H9 (cell line): ENCODE measurements at regions not wholly inside any gene's neighbourhood (a gene's known extent, or its start where the extent isn't known, plus 50 kb on each side); places are given as distances from the start of the nearest gene placed in this dataset.

Experiments
- DNase-seq: peaks from one replicate; pipeline ENCODE4 v3.0.0-alpha.2; 2017
- H2AFZ ChIP-seq: one replicate; pipeline ENCODE4 v1.6.1; 2013; ENCODE audit warnings: mild to moderate bottlenecking, low read length, control low read depth, moderate library complexity
- H2AK5ac ChIP-seq: 2 replicates; pipeline ENCODE4 v1.6.1; 2013; ENCODE audit warnings: low read length, control low read depth, mixed read lengths; ENCODE audit not compliant: insufficient read length
- H2BK120ac ChIP-seq: one replicate; pipeline ENCODE4 v1.6.1; 2013; ENCODE audit warnings: low read depth, mild to moderate bottlenecking, low read length, control low read depth, inconsistent platforms; ENCODE audit not compliant: poor library complexity, severe bottlenecking
- H2BK12ac ChIP-seq: 2 replicates; pipeline ENCODE4 v1.6.1; 2013; ENCODE audit warnings: low read length, control low read depth, mixed read lengths, low read depth; ENCODE audit not compliant: insufficient read length
- H2BK15ac ChIP-seq: 2 replicates; pipeline ENCODE4 v1.6.1; 2013; ENCODE audit warnings: low read depth, low read length, control low read depth
- H2BK20ac ChIP-seq: one replicate; pipeline ENCODE4 v1.6.1; 2013; ENCODE audit warnings: low read depth, mild to moderate bottlenecking, low read length, control low read depth, inconsistent platforms; ENCODE audit not compliant: poor library complexity, severe bottlenecking
- H2BK5ac ChIP-seq: 2 replicates; pipeline ENCODE4 v1.6.1; 2013; ENCODE audit warnings: low read length, control low read depth, mixed read lengths; ENCODE audit not compliant: insufficient read length
- H3K14ac ChIP-seq: 2 replicates; pipeline ENCODE4 v1.6.1; 2013; ENCODE audit warnings: low read length, control low read depth; ENCODE audit not compliant: insufficient read depth
- H3K18ac ChIP-seq: 2 replicates; pipeline ENCODE4 v1.6.1; 2013; ENCODE audit warnings: low read depth, mild to moderate bottlenecking, mixed read lengths, low read length, control low read depth; ENCODE audit not compliant: insufficient read length
- H3K23ac ChIP-seq: 2 replicates; pipeline ENCODE4 v1.6.1; 2013; ENCODE audit warnings: low read length, control low read depth, mixed read lengths, low read depth; ENCODE audit not compliant: insufficient read length
- H3K23me2 ChIP-seq: 2 replicates; pipeline ENCODE4 v1.6.1; 2013; ENCODE audit warnings: low read depth, mild to moderate bottlenecking, mixed read lengths, low read length, control low read depth; ENCODE audit not compliant: insufficient read length, poor library complexity, severe bottlenecking
- H3K27ac ChIP-seq: 2 replicates; pipeline ENCODE4 v1.5.1; 2013; ENCODE audit warnings: low read length, control low read depth, mixed read lengths, low read depth; ENCODE audit not compliant: insufficient read length
- H3K27me3 ChIP-seq: 2 replicates; pipeline ENCODE4 v1.6.1; 2013; ENCODE audit warnings: low read length, control low read depth, inconsistent platforms; ENCODE audit not compliant: insufficient read depth
- H3K4ac ChIP-seq: 2 replicates; pipeline ENCODE4 v1.6.1; 2013; ENCODE audit warnings: low read depth, mild to moderate bottlenecking, control low read depth, inconsistent platforms, low read length, moderate library complexity
- H3K4me1 ChIP-seq: 2 replicates; pipeline ENCODE4 v1.6.1; 2013; ENCODE audit warnings: low read length, control low read depth, inconsistent platforms; ENCODE audit not compliant: insufficient read depth
- H3K4me2 ChIP-seq: 2 replicates; pipeline ENCODE4 v1.6.1; 2013; ENCODE audit warnings: low read length, control low read depth, mixed read lengths; ENCODE audit not compliant: insufficient read length, insufficient read depth
- H3K56ac ChIP-seq: 2 replicates; pipeline ENCODE4 v1.6.1; 2013; ENCODE audit warnings: low read depth, mild to moderate bottlenecking, mixed read lengths, low read length, control low read depth; ENCODE audit not compliant: insufficient read length
- H3K79me1 ChIP-seq: 2 replicates; pipeline ENCODE4 v1.6.1; 2013; ENCODE audit warnings: low read depth, mild to moderate bottlenecking, moderate library complexity, low read length, control low read depth, inconsistent platforms; ENCODE audit not compliant: insufficient read depth, poor library complexity, severe bottlenecking
- H3K79me2 ChIP-seq: 2 replicates; pipeline ENCODE4 v1.6.1; 2013; ENCODE audit warnings: low read length, control low read depth, inconsistent platforms; ENCODE audit not compliant: insufficient read depth
- H3K9ac ChIP-seq: 2 replicates; pipeline ENCODE4 v1.6.1; 2013; ENCODE audit warnings: low read length, control low read depth, mixed read lengths; ENCODE audit not compliant: insufficient read length; ENCODE audit errors: extremely low read depth
- H3K9me3 ChIP-seq: one replicate; pipeline ENCODE4 v1.6.1; 2013; ENCODE audit warnings: low read depth, low read length, inconsistent platforms; ENCODE audit not compliant: control insufficient read depth
- H3T11ph ChIP-seq: one replicate; pipeline ENCODE4 v1.6.1; 2013; ENCODE audit warnings: mild to moderate bottlenecking, low read length, control low read depth, inconsistent platforms
- H4K20me1 ChIP-seq: one replicate; pipeline ENCODE4 v1.6.1; 2013; ENCODE audit not compliant: control insufficient read depth, insufficient read length, insufficient read depth
- H4K5ac ChIP-seq: 2 replicates; pipeline ENCODE4 v1.6.1; 2013; ENCODE audit warnings: low read depth, mild to moderate bottlenecking, mixed read lengths, low read length, control low read depth; ENCODE audit not compliant: insufficient read length
- H4K8ac ChIP-seq: replicated peaks from 2 replicates; pipeline ENCODE4 v1.6.1; 2013; ENCODE audit warnings: low read length, control low read depth, mixed read lengths, low read depth; ENCODE audit not compliant: insufficient read length
- H4K91ac ChIP-seq: 2 replicates; pipeline ENCODE4 v1.6.1; 2013; ENCODE audit warnings: low read depth, mild to moderate bottlenecking, moderate library complexity, mixed read lengths, low read length, control low read depth; ENCODE audit not compliant: insufficient read length
- H3K27ac Mint-ChIP-seq, 3 experiments: 2 replicates in 2 of 3; 3 replicates in 1 of 3; pipeline ENCODE4 v1.8.0; 2020 to 2021; ENCODE audit warnings: mixed read lengths in 3 of 3, mild to moderate bottlenecking in 1 of 3, moderate library complexity in 1 of 3
- H3K27me3 Mint-ChIP-seq: 2 replicates; pipeline ENCODE4 v1.8.0; 2021; ENCODE audit warnings: low read depth, mild to moderate bottlenecking, moderate library complexity, mixed read lengths
- H3K36me3 Mint-ChIP-seq, 3 experiments: 2 replicates in 2 of 3; 3 replicates in 1 of 3; pipeline ENCODE4 v1.8.0; 2020 to 2021; ENCODE audit warnings: low read depth in 3 of 3, mixed read lengths in 3 of 3; ENCODE audit not compliant: insufficient read depth in 1 of 3
- H3K4me1 Mint-ChIP-seq, 2 experiments: 2 replicates each; pipeline ENCODE4 v1.8.0; 2020; ENCODE audit warnings: mixed read lengths in 2 of 2
- H3K4me3 Mint-ChIP-seq, 2 experiments: 2 replicates in 1 of 2; 3 replicates in 1 of 2; pipeline ENCODE4 v1.8.0; 2020 to 2021; ENCODE audit warnings: mild to moderate bottlenecking in 2 of 2, mixed read lengths in 2 of 2, moderate library complexity in 1 of 2
- H3K9me3 Mint-ChIP-seq, 2 experiments: 2 replicates in 1 of 2; 3 replicates in 1 of 2; pipeline ENCODE4 v1.8.0; 2020; ENCODE audit warnings: mild to moderate bottlenecking in 2 of 2, mixed read lengths in 2 of 2, moderate library complexity in 1 of 2
- CTCF ChIP-seq: fragments of 200-600 bp; sonication (generic); conservative IDR thresholded peaks from 3 replicates; pipeline ENCODE4 v1.8.0; 2021; ENCODE audit warnings: antibody characterized with exemption, mild to moderate bottlenecking
- WGBS: extraction: QIAGEN DNeasy Blood & Tissue Kit; methylation state at CpG from one replicate; pipeline ENCODE4 v1.1.7; 2013; ENCODE audit warnings: missing lambda C conversion rate, low lambda C conversion rate, mixed read lengths; ENCODE audit not compliant: insufficient read length; ENCODE audit errors: extremely low coverage; 5-methylcytosine and 5-hydroxymethylcytosine counted together

GRCh38 chr10:16141499-16141898 lies 281.2 kb upstream of the MINDY3 start:
- no peak overlapping the region for H2AFZ ChIP-seq
- H4K5ac ChIP-seq, result no peak overlapping the region
- no peak overlapping the region for H3K14ac ChIP-seq
- H3K56ac ChIP-seq, result no peak overlapping the region
- H4K20me1 ChIP-seq, result no peaks in the 10 kb centered on the region
- no peak overlapping the region for H3K4me2 ChIP-seq
- no CpG with 5 or more reads among the region's 2 CpGs for WGBS
- no peak overlapping the region for H2BK20ac ChIP-seq
- H3K27me3 ChIP-seq, result no peaks in the 10 kb centered on the region
- TF ChIP-seq CTCF, result no peak
- no peaks in the 10 kb centered on the region for H3K9me3 ChIP-seq
- no peaks in the 10 kb centered on the region for H3K4me1 ChIP-seq
- no peaks in the 10 kb centered on the region for H3K4me1 Mint-ChIP-seq
- H3K4me3 Mint-ChIP-seq, result no peak overlapping the region
- H2BK15ac ChIP-seq, result no peak overlapping the region
- no peak overlapping the region for H3K27ac Mint-ChIP-seq
- no peak overlapping the region for H2BK12ac ChIP-seq
- no peak overlapping the region for H3K4ac ChIP-seq
- no peak for DNase-seq
- H2BK120ac ChIP-seq, result no peak overlapping the region
- no peaks in the 10 kb centered on the region for H3K79me1 ChIP-seq
- H3K36me3 Mint-ChIP-seq, result peaks cover 0 to 4% (median 0%) of the 10 kb centered on the region in 3 experiments; a peak in 1 of 7 replicates
- H2AK5ac ChIP-seq, result no peak overlapping the region
- no peak overlapping the region for H3T11ph ChIP-seq
- H4K8ac ChIP-seq, result no peak overlapping the region
- H3K27ac ChIP-seq, result no peak overlapping the region
- H3K9me3 Mint-ChIP-seq, result peaks cover 3 to 4% of the 10 kb centered on the region in 2 experiments; a peak in 2 of 5 replicates
- H2BK5ac ChIP-seq, result no peak overlapping the region
- H4K91ac ChIP-seq, result no peak overlapping the region
- no peaks in the 10 kb centered on the region for H3K79me2 ChIP-seq
- no peak overlapping the region for H3K18ac ChIP-seq
- no peak overlapping the region for H3K9ac ChIP-seq
- H3K23me2 ChIP-seq, result no peaks in the 10 kb centered on the region
- H3K23ac ChIP-seq, result no peak overlapping the region
- H3K27me3 Mint-ChIP-seq, result no peaks in the 10 kb centered on the region
